BE2C (cell line): ENCODE measurements at regions not wholly inside any gene's neighbourhood (a gene's known extent, or its start where the extent isn't known, plus 50 kb on each side); places are given as distances from the start of the nearest gene placed in this dataset.

Experiments
- DNase-seq: peaks from one replicate; pipeline ENCODE4 v3.0.0-alpha.2; 2020
- H3K27me3 ChIP-seq: fragments of 250-450 bp; sonication (Bioruptor Pico); 2 replicates; pipeline ENCODE4 v1.5.1; 2020; ENCODE audit warnings: mild to moderate bottlenecking
- H3K36me3 ChIP-seq: fragments of 250-450 bp; sonication (Bioruptor Pico); 2 replicates; pipeline ENCODE4 v1.5.1; 2020; ENCODE audit warnings: mild to moderate bottlenecking
- H3K4me1 ChIP-seq: fragments of 250-450 bp; sonication (Bioruptor Pico); 2 replicates; pipeline ENCODE4 v1.5.1; 2020
- H3K4me3 ChIP-seq: 2 replicates; pipeline ENCODE4 v1.5.1; 2011; ENCODE audit warnings: low read depth, low read length
- H3K9me3 ChIP-seq: fragments of 250-450 bp; sonication (Bioruptor Pico); 2 replicates; pipeline ENCODE4 v1.5.1; 2020
- CTCF ChIP-seq: IDR thresholded peaks from 2 replicates; pipeline ENCODE4 v1.5.1; 2012; ENCODE audit warnings: mild to moderate bottlenecking, low read depth, low read length

- no peak for DNase-seq
- no peaks in the 10 kb centered on the region for H3K36me3 ChIP-seq
- TF ChIP-seq CTCF = no peak
- no peak overlapping the region for H3K4me3 ChIP-seq
- H3K4me1 ChIP-seq = no peaks in the 10 kb centered on the region
- H3K27me3 ChIP-seq = no peaks in the 10 kb centered on the region
- no peaks in the 10 kb centered on the region for H3K9me3 ChIP-seq
Measured at GRCh38 chr20:6959900-6960312, 192.4 kb downstream of the BMP2 start.

GRCh38 chr20:6966721-6967120 lies 199.2 kb downstream of the BMP2 start:
- Histone ChIP-seq H3K9me3 (no peaks in the 10 kb centered on the region), H3K36me3 (no peaks in the 10 kb centered on the region)
- no peak for TF ChIP-seq CTCF

GRCh38 chr20:6974838-6975237 lies 207.4 kb downstream of the BMP2 start:
- no peak for DNase-seq
- H3K36me3 ChIP-seq = no peaks in the 10 kb centered on the region
- H3K9me3 ChIP-seq = no peaks in the 10 kb centered on the region
- H3K4me1 ChIP-seq = no peaks in the 10 kb centered on the region
- TF ChIP-seq CTCF = no peak
- H3K27me3 ChIP-seq = no peaks in the 10 kb centered on the region
- H3K4me3 ChIP-seq = no peak overlapping the region

More at GRCh38 chr20:6966721-6967120, 199.2 kb downstream of the BMP2 start:
- no peaks in the 10 kb centered on the region for H3K27me3 ChIP-seq
- no peaks in the 10 kb centered on the region for H3K4me1 ChIP-seq
- no peak for DNase-seq
- H3K4me3 ChIP-seq = no peak overlapping the region

GRCh38 chr20:6975311-6975710 lies 207.8 kb downstream of the BMP2 start:
- TF ChIP-seq CTCF = no peak
- H3K9me3 ChIP-seq = no peaks in the 10 kb centered on the region
- H3K27me3 ChIP-seq = no peaks in the 10 kb centered on the region
- DNase-seq = no peak
- H3K36me3 ChIP-seq = no peaks in the 10 kb centered on the region
- H3K4me3 ChIP-seq = no peak overlapping the region
- no peaks in the 10 kb centered on the region for H3K4me1 ChIP-seq

- no peak for DNase-seq
- H3K36me3 ChIP-seq = no peaks in the 10 kb centered on the region
- no peak for TF ChIP-seq CTCF
- H3K4me1 ChIP-seq = no peaks in the 10 kb centered on the region
- H3K9me3 ChIP-seq = no peaks in the 10 kb centered on the region
- H3K27me3 ChIP-seq = no peaks in the 10 kb centered on the region
- no peak overlapping the region for H3K4me3 ChIP-seq
Measured at GRCh38 chr20:6976106-6976900, 208.8 kb downstream of the BMP2 start.

GRCh38 chr20:6979621-6980020 lies 212.1 kb downstream of the BMP2 start:
- no peaks in the 10 kb centered on the region for H3K9me3 ChIP-seq
- H3K36me3 ChIP-seq = no peaks in the 10 kb centered on the region
- no peak for TF ChIP-seq CTCF
- no peak for DNase-seq
- no peaks in the 10 kb centered on the region for H3K27me3 ChIP-seq
- H3K4me1 ChIP-seq = no peaks in the 10 kb centered on the region
- no peak overlapping the region for H3K4me3 ChIP-seq
